NCI-H1048 (cell line): ENCODE measurements at regions not wholly inside any gene's neighbourhood (a gene's known extent, or its start where the extent isn't known, plus 50 kb on each side); places are given as distances from the start of the nearest gene placed in this dataset.

Experiments used
- DNase-seq: peaks from one replicate; lab custom pipeline; 2025; lab: John Stamatoyannopoulos, UW

DNA sequence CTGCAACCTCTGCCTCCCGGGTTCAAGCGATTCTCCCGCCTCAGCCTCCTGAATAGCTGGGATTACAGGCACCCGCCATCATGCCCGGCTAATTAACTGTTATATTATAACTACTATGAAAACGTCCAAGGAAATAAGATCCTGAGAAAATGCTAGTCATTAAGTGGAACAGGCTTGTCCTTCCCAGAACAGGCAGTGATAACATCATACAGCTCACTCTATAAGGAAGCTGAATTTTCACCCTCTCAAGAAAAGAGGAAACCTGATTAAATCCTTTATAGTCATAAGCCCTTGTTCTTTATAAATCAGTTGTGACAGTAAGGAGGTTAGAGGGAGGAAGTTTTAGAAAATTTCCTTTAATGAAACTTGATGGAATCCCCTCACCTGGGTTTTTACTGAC lies 163.9 kb upstream of the CLINT1 start:
- no peak for DNase-seq

DNA sequence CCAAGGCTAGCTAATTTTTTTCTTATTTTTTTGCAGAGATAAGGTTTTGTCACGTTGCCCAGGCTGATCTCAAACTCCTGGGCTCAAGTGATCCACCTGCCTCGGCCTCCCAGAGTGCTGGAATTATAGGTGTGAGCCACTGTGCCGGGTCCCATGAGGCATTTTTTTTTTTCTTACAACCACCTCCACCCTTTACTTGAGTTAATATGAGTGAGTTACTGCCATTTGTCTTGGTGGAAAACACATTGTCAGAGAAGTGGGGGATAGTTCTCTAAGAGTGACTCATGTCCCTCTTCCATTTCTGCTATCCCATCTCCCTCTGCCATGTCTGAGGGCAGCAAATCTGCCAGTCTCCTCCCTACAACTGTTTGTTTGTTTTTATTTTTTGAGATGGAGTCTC lies 163.4 kb upstream of the CLINT1 start:
- DNase-seq, result no peak

GRCh38 chr5:158020555-158021418 lies 161.8 kb upstream of the CLINT1 start:
- DNase-seq, result no peak

DNA sequence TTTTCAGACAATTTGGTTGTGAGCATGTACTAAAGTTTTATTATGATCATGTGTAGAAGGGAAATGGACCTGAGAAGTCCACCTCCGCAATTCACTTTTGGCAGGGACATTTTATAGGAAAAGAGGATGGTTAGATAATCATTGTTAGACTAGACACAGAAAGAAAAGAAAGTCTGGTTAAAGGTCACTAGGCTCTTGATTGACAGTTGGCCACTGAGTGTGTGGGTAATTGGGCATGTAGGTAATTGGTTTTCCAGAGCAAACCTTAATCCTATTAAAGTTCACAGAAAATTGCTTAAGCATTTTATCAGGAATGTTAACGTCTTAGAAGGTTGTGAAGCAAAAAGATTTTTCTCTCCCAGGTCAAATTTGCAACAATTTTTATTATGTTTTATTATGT lies 158.5 kb upstream of the CLINT1 start:
- DNase-seq, result no peak

DNA sequence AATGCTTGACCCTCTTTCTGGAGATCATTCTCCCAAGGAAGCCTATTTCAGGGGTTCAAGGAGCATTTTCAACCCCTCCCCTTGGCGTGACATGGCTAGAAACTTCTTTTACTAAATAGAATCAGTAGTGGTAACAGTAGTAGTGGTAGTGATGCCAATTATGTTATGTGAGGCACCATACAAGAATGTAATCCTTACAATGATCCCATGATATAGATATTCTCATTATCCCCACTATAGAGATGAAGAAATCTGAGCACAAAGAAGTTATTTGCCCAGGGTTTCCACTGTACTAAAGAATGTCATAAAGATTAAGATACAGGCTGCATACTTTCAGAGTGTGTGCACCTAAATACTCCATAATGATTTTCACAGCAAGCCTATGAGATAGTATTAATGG lies 155.4 kb upstream of the CLINT1 start:
- no peak for DNase-seq

DNA sequence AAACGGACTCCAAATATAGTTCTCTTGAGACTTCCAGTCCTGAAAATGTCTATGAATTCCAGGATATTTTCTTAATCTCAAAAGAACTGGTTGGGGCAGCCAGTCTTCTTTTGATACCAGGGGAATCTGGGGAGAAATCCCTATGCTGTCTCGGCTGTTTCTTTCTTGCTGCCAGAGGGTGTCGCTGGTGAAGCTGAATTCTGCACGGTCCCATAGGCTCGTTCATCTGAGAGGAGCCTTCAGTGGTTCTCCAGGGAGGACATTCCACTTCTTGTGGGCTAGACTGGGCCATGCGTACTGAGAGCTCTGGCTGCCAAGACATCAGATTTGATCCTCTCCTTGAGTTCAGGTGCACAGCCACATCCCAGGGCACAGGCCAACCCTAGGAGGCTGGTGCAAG lies 155.0 kb upstream of the CLINT1 start:
- DNase-seq, result no peak

DNA sequence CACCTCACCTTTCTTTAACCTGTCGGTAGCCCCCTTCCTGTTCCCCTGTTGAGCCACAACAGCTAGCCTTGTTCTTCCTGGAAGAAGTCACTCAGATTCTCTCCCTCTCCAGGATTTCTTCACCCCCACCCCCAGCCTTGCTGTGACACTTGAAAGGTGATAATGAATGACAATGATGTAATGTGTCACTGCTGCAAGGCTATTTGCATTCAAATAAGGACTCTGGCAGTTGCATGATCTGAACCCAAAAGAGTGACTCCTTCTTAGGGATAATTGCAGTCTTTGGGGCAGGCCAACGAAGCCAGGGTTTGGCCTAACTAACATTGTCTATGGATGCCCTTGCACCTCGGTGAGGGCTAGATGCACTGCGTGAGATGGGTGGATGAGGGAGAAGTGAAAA lies 154.4 kb upstream of the CLINT1 start:
- DNase-seq, result no peak

- no peak for DNase-seq
Observed at GRCh38 chr5:158011422-158011821, 152.5 kb upstream of the CLINT1 start.

- no peak for DNase-seq
Observed at GRCh38 chr5:158010831-158011230, 151.9 kb upstream of the CLINT1 start.

- DNase-seq, result no peak
Observed at GRCh38 chr5:158007336-158007735, 148.4 kb upstream of the CLINT1 start.

DNA sequence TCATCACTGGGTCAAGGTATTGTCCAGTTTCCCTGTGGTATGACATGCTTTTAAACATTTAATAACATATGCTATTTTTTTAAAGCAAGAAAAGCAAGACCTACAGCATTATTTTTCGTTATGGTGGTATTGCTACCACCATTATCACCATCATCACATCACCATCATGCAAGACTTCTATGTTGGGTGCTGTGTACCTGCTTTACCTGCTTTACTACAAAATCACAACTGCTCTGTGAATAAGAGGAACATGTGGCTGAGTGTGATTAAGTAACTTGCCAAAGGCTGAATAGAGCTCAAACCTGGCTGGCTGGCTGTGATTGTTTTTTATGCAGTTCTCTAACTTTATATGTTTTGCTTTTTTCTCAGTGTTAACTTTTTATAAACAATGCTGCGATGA lies 140.8 kb upstream of the CLINT1 start:
- DNase-seq, result no peak

DNA sequence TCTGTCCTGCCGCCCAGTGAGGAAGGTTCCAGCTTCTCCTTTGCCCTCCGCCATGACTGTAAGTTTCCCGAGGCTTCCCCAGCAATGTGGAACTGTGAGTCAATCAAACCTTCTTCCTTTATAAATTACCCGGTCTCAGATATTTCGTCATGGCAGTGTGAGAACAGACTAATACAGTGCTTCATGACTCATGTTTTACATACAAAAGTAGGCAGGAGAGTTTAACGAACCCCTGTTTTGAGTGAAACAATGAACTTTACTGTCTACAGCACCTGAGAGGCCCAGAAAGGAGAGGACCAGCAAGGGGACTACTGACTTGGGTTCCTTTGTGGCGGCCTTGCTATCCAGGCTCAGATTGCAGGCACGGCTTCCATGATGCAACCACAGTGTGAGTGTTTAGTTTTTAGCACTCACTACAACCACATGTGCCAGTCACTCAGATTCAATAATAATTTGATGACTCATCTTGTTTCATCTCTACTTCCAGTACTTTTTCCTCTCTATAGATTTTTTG lies 139.1 kb upstream of the CLINT1 start:
- no peak for DNase-seq

DNA sequence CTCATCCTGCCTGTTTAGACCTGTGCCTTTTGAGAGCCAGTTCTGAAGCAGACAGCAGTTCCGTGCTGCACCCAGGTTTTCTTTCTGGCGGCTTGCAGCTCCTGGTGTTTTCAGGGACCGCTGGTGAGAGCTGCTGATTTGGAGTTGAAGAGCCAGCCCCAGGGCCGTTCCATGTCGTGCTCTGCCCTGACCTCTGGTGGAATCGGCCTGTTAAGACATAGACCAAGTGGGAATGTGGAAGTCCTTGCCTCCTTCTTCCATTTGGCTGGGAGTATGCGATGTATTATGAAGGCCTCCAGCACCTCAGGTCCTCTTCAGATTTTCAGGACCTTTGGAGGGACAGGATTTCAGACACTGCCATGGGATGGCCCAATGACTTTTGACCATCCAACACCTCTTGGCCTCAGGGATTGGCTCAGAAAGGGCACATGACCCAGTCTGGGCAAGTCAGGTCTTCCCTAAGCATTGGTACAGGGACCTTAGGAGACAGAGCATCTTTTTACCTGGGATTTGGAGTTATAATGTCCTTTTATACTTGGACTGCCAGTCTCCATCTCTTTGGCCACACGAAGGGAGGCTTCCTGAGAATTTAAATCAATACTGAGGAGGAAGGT lies 136.1 kb upstream of the CLINT1 start:
- no peak for DNase-seq

- DNase-seq, result no peak
Observed at GRCh38 chr5:157993986-157994691, 135.2 kb upstream of the CLINT1 start.

DNA sequence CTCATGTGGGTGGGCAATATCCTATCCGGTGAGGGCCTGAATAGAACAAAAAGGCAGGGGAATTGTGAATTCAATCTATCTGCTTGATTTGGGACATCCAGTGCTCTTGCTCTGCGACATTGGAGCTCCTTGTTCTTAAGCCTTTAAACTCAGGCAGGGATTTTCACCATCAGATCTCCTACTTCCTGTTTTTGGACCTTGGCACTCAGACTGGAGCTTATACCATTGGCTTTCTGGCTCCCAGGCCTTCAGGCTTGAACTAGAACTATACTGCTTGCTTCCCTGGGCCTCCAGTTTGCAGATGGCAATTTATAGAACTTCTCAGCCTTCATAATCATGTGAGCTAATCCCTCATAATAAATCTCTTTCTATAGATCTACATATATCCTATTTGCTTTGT lies 134.3 kb upstream of the CLINT1 start:
- DNase-seq, result no peak

- no peak for DNase-seq
Observed at GRCh38 chr5:157990583-157991181, 131.7 kb upstream of the CLINT1 start.

- DNase-seq, result no peak
Observed at GRCh38 chr5:157989296-157989695, 130.4 kb upstream of the CLINT1 start.

GRCh38 chr5:157987259-157987658 lies 128.3 kb upstream of the CLINT1 start:
- DNase-seq, result no peak

GRCh38 chr5:157986431-157986990 lies 127.6 kb upstream of the CLINT1 start:
- DNase-seq, result no peak

GRCh38 chr5:157984611-157985010 lies 125.7 kb upstream of the CLINT1 start:
- no peak for DNase-seq

- DNase-seq, result no peak
Observed at GRCh38 chr5:157983906-157984551, 125.1 kb upstream of the CLINT1 start.

GRCh38 chr5:157978061-157978460 lies 119.1 kb upstream of the CLINT1 start:
- DNase-seq, result no peak
